Fibroblast of peridontal ligament (primary cell): ENCODE measurements at regions not wholly inside any gene's neighbourhood (a gene's known extent, or its start where the extent isn't known, plus 50 kb on each side); places are given as distances from the start of the nearest gene placed in this dataset.
A peak's percentile ranks its signal among the peaks of the same experiment; 100 is the strongest.

Experiments used
- DNase-seq: peaks from one replicate; pipeline ENCODE4 v3.0.0-alpha.2; 2010; ENCODE audit errors: extremely low read depth

GRCh38 chr4:180486342-180486741 is 1756.9 kb upstream of the TENM3 start:
- no peak for DNase-seq

DNA sequence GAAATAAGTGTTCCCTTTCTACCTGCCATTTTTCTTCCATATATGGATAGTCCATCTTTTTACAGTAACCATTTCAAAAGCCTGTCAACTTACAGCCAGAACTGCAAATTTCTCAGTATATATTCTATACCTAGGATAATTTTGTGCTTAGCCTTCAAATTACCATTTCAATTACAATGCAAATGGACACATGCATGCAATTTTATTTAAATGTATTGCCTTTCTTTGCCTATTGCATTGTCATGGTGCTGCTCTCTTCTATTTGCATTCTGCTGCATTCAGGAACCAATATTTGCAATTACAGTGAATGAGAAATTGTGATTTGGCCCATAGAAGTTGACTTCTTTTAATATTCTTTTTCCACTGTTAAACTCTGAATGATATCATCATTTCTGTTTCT is 1753.4 kb upstream of the TENM3 start:
- DNase-seq, result no peak

DNA sequence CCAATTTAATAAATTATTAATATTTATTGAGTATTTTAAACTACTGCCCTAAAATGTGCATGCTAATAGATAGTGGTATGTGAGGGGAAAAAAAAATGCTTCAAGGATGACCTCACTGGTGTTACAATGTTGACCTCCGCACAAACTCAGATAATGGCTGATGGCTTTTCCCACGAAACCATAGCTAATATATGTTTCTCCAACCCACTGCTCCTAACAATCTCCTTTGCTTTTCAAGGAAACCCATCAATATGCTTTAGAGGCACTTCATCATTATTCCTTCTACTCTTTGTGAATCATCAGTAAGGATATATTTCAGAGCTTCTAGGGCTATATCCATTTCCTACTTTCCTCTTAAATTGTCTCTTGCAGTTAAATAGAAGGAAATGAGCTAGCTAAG is 1752.0 kb upstream of the TENM3 start:
- no peak for DNase-seq

GRCh38 chr4:180493299-180493698 is 1749.9 kb upstream of the TENM3 start:
- DNase-seq, result no peak

- DNase-seq, result no peak
Measured at GRCh38 chr4:180500154-180500553, 1743.0 kb upstream of the TENM3 start.

GRCh38 chr4:180512801-180513475 is 1730.3 kb upstream of the TENM3 start:
- no peak for DNase-seq

- DNase-seq, result no peak
Measured at GRCh38 chr4:180518906-180519305, 1724.3 kb upstream of the TENM3 start.

DNA sequence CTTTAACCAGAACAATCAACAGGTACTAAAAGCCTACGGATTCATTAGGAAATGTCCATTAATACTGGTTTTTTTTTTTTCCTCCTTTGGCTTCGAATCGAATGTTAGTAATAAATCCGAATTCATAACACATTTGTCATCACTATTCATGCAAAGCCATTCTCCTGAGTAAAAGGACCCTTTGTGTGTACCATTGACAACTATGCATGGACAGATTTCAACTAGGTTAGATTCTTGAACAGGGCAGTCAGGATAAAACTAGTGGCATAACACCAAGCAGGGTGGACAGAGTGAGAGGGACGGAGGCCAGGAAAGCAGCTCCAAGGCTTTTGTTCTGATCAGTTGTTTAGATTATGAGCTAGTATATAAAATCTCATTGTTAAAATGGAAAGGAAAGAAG is 1722.0 kb upstream of the TENM3 start:
- DNase-seq, result no peak

GRCh38 chr4:180525523-180526077 is 1717.6 kb upstream of the TENM3 start:
- no peak for DNase-seq

- DNase-seq, result no peak
Measured at GRCh38 chr4:180528003-180528402, 1715.2 kb upstream of the TENM3 start.

DNA sequence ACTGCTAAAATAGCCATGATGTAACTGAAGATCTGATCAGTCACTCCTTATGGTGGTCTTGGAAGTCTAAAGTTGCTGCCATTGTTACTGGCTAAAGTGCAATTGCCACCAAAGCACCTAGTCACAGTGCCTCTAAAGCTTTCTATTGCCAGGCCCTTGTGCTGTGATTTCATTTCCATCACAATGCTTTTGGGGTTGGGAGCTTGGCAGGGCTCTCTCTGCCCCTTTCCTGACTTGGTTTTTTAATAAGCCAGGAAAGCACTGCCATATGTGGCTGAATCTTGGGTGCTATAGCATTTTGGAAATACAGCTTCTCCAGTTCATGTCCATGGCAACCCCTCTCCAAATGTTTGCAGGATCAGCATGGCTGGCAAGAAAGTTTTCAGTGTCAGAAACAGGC is 1712.4 kb upstream of the TENM3 start:
- no peak for DNase-seq

DNA sequence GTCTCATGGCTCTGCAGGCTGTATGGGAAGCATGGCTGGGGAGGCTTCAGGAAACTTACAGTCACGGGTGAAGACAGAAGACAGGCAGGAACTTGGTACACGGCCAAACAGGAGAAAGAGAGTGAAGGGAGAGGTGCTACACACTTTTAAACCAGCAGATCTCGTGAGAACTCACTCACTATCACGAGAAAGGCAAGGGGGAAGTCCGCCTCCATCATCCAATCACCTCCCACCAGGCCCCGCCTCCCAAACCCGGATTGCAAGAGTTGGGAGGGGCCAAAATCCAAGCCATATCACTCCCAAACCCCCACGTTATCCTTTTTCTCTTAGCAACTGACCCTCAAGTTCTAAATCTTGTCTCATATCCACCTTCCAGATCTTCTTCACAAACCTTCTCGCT is 1710.5 kb upstream of the TENM3 start:
- DNase-seq, result no peak

DNA sequence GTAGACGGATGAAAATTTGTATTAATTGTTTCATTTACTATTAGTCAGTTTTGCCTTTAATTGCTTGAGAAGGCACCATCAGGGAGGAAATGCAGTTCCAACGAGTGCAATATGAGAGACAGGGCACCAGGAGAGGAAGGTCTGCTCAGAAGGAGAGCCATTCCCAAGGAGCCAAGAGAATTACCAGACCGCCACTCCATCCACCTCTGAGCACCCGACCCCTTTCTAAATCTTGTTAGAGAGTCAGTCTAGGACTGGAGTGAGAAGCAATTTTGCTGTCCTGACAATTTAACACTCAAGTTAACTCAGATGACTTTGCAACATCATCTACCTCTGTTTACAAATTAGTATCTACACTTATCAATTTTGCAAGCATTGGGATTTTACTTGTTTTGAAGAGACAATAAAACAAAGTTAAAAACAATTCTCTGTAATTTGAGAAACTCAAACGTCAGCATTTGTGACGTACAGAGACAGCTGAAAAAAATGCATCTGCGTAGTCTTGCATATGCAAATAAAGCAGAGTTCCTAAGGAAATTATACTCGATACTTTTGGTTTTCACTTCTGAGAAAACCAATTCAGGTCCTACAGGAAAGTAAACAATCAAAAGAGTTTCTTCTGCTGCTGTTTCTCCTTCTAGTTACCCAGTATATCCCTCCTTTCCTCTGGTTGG is 1704.7 kb upstream of the TENM3 start:
- DNase-seq, result peak; percentile 65

GRCh38 chr4:180539284-180539683 is 1703.9 kb upstream of the TENM3 start:
- DNase-seq, result no peak

DNA sequence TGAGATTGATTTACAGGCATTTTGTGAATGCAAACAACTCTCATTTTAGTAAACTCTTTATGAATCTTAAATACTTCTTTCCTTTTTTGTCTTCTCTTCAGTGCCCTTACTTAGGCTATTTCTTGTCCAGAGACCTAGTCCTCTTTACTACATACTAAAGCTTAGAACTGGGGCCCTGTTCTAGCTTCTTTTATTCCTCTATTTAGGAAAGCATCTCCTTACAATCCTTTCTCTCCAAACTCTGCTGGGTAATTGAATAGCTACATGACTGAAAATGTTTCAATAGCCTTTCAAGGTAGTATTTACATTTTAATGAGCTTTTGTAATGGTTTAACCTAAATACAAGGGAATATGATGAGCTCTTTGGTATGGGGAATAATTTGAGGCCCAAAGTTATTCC is 1701.5 kb upstream of the TENM3 start:
- no peak for DNase-seq

GRCh38 chr4:180542445-180543100 is 1700.6 kb upstream of the TENM3 start:
- DNase-seq, result peak; percentile 59

DNA sequence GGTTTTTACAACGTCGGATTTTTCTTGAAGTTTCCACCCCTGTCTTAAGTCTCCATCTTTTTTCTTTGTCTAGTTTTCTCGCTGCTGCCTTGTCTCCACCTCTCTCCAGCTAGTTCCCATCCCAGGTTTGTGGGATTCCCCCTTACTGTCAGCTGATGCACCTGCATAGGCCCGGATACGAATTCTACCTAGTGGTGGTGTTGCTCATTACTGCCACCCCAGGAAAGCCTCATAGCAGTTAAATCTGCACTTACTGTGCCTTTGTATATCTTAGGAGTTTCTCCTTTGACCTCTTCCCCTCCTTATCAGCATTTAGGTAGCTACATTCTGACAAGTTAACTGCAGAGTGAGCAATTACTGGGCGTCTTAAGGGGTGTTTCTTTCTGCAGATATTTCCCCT is 1693.1 kb upstream of the TENM3 start:
- no peak for DNase-seq

DNA sequence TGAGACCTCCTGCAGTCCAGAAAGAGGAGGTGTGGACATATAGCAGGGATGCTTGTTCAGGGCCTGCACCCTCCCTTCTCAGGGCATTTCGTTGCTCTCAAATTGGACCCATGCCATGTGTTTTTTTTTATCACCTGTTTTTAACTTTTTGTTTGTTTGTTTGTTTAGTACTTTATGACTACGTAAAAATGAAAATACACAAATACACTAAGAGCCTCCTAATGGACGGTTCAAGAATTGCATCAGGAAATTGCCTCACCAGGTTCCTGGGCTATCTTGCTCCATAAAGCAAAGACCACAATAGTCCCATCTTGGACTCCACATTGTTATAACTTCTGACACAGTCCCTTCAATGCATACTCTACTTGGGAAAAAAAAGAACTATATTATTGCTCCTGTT is 1685.9 kb upstream of the TENM3 start:
- DNase-seq, result no peak

GRCh38 chr4:180557950-180558349 is 1685.3 kb upstream of the TENM3 start:
- no peak for DNase-seq

GRCh38 chr4:180558427-180558826 is 1684.8 kb upstream of the TENM3 start:
- DNase-seq, result no peak

GRCh38 chr4:180560896-180561295 is 1682.3 kb upstream of the TENM3 start:
- DNase-seq, result peak; percentile 72

GRCh38 chr4:180564026-180564425 is 1679.2 kb upstream of the TENM3 start:
- no peak for DNase-seq

DNA sequence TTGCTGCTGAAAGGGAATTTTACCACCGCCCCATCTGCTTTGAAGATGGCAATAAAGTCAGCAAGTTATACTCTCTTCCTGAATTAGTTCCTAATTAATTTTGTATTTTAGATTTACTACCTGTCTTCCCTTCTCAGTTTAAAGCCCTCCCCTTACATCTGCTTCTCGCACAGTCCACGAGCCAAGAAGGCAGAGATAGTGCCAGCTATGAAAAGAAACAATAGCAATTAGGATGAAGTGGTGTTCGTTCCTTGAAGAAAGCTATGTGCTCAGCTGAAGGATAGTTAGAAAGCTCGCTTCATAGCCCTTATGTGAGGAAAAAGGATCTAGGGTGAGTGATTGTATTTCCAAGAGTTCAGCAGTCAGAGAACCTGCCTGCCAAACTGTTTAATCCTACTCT is 1678.8 kb upstream of the TENM3 start:
- DNase-seq, result no peak
